ENCODE measurements at regions not wholly inside any gene's neighbourhood (a gene's known extent, or its start where the extent isn't known, plus 50 kb on each side); places are given as distances from the start of the nearest gene placed in this dataset.
"Not testable (repeated sequence)": the region's sequence is repeated elsewhere in the genome, so short reads cannot be mapped to it uniquely, and the experiment has no call there.

GRCh38 chr19:32038961-32039360 lies 306.4 kb upstream of the ZNF507 start:
- DNase-seq (ENCODE audit: low spot score): no peak

DNA sequence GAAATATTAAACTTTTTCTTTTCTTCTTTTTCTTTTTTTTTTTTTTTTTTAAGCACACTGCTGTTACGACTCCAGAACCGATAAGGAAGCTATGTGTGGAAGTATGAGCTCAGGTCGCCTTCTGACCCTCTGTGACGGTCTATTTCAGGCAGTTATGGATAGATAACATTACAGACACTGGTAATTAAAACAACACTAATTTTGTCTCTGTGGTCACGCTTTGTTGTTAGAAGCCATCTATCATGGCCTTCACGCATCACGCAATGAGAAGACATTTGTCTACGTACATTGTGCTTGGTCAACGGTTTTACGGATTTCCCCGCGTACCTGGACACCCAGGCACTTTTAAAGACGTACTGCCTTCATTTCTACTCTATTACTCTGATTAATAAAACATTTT lies 306.0 kb upstream of the ZNF507 start:
- DNase-seq (ENCODE audit: low spot score): no peak

DNA sequence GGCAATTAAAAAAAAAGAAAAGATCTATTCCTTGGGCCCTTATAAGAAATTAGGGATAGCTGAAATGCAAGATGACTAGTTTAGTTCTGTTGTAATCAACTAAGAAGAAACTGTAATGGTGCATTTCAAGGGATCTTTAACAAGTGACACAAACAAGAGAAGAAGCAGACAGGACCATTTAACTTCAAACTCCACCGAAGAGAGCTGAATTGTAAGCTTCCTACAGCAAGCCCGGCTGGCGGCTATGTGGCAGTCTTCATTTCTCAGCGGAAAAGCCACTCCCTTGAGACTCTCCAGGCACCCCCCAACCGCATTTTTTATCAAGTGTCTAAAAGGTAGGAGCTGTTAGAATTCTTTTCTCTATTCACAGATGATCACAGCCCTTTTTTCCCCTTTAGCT lies 305.2 kb upstream of the ZNF507 start:
- DNase-seq (ENCODE audit: low spot score): no peak

DNA sequence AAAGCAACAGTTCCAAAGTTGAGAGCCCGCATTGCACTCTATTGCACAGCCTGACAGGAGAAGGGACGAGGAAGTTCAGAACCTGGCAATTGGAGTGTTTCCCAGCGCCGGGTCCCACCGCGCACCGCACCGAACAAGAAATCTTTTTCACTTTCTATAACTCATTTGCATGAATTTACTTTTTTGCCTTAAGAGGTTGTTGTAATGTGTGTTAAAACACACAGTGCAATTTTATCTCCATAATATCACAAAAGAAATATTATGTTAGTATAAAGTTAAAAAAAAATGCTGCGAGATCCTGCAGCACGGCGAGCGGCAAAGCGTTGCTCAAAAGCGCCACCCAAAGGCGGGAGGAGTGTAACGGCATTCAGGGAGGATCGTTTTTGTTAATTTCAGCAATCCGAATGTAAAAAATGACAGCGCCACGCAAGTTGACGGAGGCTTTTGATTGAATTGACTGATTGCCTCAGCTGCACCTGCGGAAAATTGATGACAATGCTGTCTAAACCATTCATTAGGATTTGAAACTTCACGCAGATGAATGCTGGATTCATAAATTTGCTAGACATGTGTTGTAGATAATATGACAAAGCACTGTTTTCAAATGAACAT lies 303.6 kb upstream of the ZNF507 start:
- peak; percentile 17 for DNase-seq (ENCODE audit: low spot score)

GRCh38 chr19:32047788-32048187 lies 297.6 kb upstream of the ZNF507 start:
- DNase-seq (ENCODE audit: low spot score): no peak

GRCh38 chr19:32053376-32053775 lies 292.0 kb upstream of the ZNF507 start:
- DNase-seq (ENCODE audit: low spot score): no peak

- DNase-seq (ENCODE audit: low spot score): no peak
Measured at GRCh38 chr19:32053861-32054260, 291.5 kb upstream of the ZNF507 start.

DNA sequence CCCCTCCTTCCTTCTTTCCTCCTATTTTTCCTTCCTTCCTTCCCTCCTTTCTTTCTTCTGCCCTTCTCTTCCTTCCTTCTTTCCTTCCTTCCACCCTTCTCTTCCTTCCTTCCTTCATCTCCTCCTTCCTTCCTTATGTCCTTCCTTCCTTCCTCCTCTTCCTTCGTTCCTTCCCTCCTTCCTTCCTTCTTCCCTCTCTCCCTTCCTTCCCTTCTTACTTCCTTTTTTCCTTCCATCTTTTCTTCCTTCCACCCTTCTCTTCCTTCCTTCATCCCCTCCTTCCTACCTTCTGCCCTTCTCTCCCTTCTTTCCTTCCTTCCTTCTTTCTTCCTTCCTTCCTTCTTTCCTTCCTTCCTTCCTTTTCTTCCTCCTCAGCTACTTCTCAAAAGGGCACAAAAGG lies 287.3 kb upstream of the ZNF507 start:
- DNase-seq (ENCODE audit: low spot score): no peak

- no peak for DNase-seq (ENCODE audit: low spot score)
Measured at GRCh38 chr19:32061315-32061714, 284.1 kb upstream of the ZNF507 start.

GRCh38 chr19:32063601-32064000 lies 281.8 kb upstream of the ZNF507 start:
- no peak for DNase-seq (ENCODE audit: low spot score)

DNA sequence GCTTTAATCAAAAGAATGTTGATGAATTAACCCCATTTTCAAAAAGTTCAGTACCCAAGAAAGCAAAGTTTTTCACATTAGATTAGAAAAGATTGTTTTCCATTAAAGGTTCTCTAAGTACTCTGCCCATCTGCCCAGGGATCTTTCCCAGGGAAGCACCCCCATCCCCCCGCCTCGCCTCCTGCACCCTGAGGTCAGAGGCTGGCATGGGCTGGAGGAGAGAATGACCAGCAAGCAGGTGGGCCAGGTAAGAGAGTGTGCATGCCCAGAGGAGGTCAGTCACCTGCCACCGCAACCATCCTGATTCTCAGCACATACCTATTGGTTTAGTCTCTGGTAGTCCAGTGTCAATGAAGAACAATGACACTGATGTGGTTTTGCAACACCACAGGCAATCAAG lies 279.4 kb upstream of the ZNF507 start:
- DNase-seq (ENCODE audit: low spot score): no peak

DNA sequence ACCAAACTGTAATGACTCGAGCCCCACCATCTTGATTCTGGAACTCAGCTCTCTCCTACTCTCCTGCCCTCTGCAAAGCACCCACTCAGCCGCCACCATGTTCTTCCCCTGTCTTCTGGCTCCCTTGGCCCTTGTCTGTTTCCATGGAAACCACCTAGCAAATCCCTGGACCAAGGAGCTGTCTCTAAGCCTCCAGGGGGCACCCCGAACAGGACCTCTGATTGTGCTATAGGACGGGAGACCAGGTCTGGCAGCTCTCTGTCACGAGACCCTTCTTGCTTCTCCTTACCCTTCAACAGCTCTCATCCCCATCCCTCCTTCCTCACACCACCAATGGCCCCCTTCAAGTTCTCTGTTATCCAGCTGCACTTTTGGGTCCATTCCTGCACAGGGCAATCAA lies 277.7 kb upstream of the ZNF507 start:
- DNase-seq (ENCODE audit: low spot score): no peak

DNA sequence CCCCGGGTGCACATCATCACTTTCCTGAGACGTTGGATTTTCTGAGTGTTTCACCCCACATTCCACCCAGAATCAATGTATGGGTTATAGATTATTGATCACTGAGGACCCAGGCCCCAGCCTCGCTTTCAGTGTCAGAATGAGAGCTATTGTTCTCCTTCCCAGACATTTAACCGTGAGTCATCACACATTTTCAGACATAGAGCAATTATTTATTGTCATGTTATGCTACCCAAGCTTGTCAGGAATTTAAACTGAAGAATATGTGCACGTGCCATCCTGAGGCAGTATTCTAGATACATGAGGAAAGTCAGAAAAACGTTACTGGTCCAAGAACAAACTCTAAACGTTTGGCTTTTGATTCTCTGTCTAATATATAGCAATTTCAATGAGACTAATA lies 276.6 kb upstream of the ZNF507 start:
- DNase-seq (ENCODE audit: low spot score): no peak

DNA sequence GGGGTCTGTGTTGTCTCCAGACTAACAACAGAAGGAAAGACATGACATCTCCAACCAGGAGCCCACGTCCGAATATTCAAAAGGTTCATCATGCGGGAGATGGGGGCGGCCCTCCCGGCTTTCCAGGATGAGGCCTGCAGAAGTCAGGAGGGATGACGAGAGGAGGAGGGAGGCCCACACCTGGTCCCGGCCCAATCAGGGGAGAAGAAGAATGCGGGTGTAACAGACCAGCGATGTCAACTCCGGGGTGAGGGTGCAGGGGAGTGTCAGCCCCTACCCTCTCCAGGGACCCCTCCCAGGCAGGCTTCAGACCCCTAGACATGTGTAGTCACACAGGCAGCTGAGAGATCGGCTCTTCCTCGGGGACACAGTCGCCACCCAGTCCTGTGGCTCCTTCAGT lies 275.3 kb upstream of the ZNF507 start:
- DNase-seq (ENCODE audit: low spot score): no peak

DNA sequence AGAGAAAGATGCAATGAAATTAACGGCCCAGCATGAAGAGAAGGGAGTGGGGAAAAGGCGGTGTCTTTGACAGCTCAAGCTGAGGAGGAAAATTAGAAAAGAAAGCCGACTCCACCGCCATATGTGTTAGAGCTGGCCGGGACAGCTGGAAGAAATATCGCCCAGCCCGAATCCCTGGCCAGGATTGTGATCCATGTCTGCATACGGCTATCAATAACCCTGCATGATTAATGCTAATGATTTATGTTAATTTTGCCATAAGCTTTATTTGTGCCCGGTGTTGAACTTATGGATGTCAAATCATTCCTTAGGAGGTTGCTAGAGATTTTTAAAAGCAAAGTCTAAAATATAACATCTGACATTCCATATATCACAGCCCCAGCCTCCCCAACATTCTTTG lies 263.4 kb upstream of the ZNF507 start:
- no peak for DNase-seq (ENCODE audit: low spot score)

GRCh38 chr19:32084756-32085363 lies 260.6 kb upstream of the ZNF507 start:
- DNase-seq (ENCODE audit: low spot score): not testable (repeated sequence)

DNA sequence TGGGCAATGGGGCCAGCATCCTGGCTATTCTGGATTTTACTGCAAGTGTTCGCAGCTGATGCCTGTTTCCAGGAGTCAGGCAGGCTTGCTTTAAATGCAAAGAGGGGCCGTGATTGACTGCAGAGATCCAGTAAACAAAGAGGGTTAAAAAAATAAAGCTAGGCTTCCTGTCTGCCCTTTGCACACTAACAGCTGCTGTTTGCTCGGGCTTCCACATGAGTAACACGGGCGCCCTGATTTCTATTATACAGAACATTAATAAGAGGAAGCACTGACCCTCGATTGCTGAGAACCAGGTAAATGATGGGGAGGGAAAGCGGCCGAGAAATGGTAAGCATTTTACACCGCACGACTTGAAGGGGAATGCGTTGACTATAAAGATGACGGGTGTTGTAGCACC lies 254.2 kb upstream of the ZNF507 start:
- DNase-seq (ENCODE audit: low spot score): no peak

DNA sequence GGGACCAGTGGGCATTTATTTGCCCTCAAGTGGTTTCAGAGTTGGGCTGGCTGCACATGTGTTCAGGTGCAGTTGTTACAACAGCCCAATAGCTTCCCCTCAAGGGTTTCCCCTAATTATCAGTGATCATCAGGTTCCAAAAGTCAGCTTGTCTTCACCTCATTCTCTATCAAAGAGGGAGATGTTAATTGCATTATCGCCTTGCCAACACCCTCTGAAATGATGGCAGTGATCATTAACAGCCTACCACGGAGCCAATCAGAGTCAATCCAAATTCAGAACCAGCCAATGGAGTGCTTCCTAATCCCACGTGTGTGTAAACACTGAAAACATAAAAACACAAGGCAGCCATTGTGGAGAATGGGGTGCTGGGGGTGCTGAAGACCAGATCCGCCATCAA lies 248.4 kb upstream of the ZNF507 start:
- DNase-seq (ENCODE audit: low spot score): no peak

DNA sequence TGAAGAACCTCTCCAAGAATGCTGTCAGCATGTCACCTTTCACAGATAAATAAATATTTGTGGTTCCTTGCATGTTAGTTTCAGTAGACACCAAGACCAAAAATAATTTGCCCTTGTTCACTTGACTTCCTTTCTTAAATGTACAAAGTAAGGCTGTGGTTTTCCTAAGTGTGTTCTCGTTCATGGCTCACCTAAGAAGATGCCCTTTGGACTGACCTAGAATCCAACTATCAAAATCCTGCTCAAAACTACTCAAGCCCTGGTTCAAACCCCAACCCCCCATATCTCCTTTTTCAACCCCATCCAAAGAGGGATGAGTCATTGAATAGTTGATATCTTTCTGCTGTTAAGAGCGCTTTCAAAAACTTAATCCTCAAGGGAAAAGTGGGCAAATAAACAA lies 247.8 kb upstream of the ZNF507 start:
- DNase-seq (ENCODE audit: low spot score): no peak

GRCh38 chr19:32098968-32099367 lies 246.4 kb upstream of the ZNF507 start:
- DNase-seq (ENCODE audit: low spot score): no peak

DNA sequence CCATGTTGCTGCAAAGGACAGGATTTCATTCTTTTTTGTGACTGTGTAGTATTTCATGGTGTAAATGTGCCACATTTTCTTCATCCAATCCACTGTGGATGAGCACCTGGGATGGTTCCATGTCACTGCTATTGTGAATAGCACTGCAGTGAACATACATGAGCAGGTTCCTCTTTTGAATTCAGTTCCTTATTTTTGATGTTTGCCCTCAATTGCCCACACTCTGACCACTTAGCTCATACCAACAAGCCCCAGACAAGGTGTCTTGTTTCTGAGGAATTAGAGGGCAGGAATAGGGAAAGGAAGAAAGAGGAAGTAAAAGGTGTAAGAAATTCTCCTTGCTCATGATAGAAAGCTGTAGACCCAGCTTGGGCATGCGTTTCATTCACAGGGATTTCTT lies 244.2 kb upstream of the ZNF507 start:
- DNase-seq (ENCODE audit: low spot score): no peak

DNA sequence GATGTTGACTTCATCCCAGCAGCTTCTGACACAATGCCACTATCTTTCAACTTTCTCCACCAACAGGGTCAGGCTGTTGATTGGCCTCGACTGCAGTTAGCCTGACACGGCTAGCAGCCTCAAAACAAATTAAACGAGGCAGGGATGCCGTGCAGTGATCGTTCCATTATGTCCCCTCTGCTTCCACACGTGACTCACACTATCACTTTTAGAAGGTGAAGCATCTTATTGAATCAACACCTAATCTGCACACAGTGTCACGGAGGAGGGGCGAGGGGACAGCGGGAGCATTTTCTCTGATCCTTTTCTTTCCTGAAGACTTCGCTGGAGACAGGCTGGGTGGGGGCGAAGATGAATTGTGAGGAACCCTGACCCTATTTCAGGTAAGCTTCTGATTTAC lies 241.9 kb upstream of the ZNF507 start:
- DNase-seq (ENCODE audit: low spot score): no peak

- no peak for DNase-seq (ENCODE audit: low spot score)
Measured at GRCh38 chr19:32104153-32104849, 241.1 kb upstream of the ZNF507 start.

- no peak for DNase-seq (ENCODE audit: low spot score)
Measured at GRCh38 chr19:32104850-32105235, 240.6 kb upstream of the ZNF507 start.
